Parathyroid adenoma (tissue), 2 donors: ENCODE measurements at regions not wholly inside any gene's neighbourhood (a gene's known extent, or its start where the extent isn't known, plus 50 kb on each side); places are given as distances from the start of the nearest gene placed in this dataset.

Experiments
- H2AFZ ChIP-seq: fragments of 300-600 bp; sonication (generic); one replicate; pipeline ENCODE4 v1.7.0; 2017; ENCODE audit warnings: antibody characterized with exemption, mild to moderate bottlenecking
- H3K27ac ChIP-seq: fragments of 300-600 bp; sonication (generic); one replicate; pipeline ENCODE4 v1.7.0; 2017
- H3K27me3 ChIP-seq: fragments of 300-600 bp; sonication (generic); one replicate; pipeline ENCODE4 v1.7.0; 2017; ENCODE audit warnings: low read length; ENCODE audit not compliant: control insufficient read depth, insufficient read depth
- H3K36me3 ChIP-seq: fragments of 300-600 bp; sonication (generic); one replicate; pipeline ENCODE4 v1.7.0; 2017; ENCODE audit warnings: low read length; ENCODE audit not compliant: control insufficient read depth, insufficient read depth
- H3K4me1 ChIP-seq: fragments of 300-600 bp; sonication (generic); one replicate; pipeline ENCODE4 v1.7.0; 2017; ENCODE audit warnings: control low read depth
- H3K4me2 ChIP-seq: fragments of 300-600 bp; sonication (generic); one replicate; pipeline ENCODE4 v1.7.0; 2017; ENCODE audit warnings: low read length
- H3K4me3 ChIP-seq: fragments of 300-600 bp; sonication (generic); one replicate; pipeline ENCODE4 v1.7.0; 2017; ENCODE audit warnings: low read depth, low read length
- H3K79me2 ChIP-seq: fragments of 300-600 bp; sonication (generic); one replicate; pipeline ENCODE4 v1.7.0; 2017; ENCODE audit warnings: control low read depth
- H3K9ac ChIP-seq: fragments of 300-600 bp; sonication (generic); one replicate; pipeline ENCODE4 v1.7.0; 2017; ENCODE audit warnings: mild to moderate bottlenecking
- H3K9me3 ChIP-seq: fragments of 300-600 bp; sonication (generic); one replicate; pipeline ENCODE4 v1.7.0; 2017; ENCODE audit warnings: low read length; ENCODE audit not compliant: control insufficient read depth
- CTCF ChIP-seq: fragments of 300-600 bp; sonication (generic); IDR thresholded peaks from one replicate; pipeline ENCODE4 v1.7.0; 2017; ENCODE audit warnings: antibody characterized with exemption, mild to moderate bottlenecking
- donor health status: primary hyperparathyroidism.

GRCh38 chr7:28360739-28361138, 51.6 kb upstream of the CREB5 start:
- H3K79me2 ChIP-seq = no peaks in the 10 kb centered on the region
- peaks cover 1% of the 10 kb centered on the region for H3K9me3 ChIP-seq
- H2AFZ ChIP-seq = no peak overlapping the region
- H3K4me2 ChIP-seq = no peak overlapping the region
- no peaks in the 10 kb centered on the region for H3K4me1 ChIP-seq
- no peak overlapping the region for H3K4me3 ChIP-seq
- no peaks in the 10 kb centered on the region for H3K27me3 ChIP-seq
- TF ChIP-seq CTCF = no peak
- no peaks in the 10 kb centered on the region for H3K36me3 ChIP-seq
- H3K27ac ChIP-seq = no peak overlapping the region
- no peak overlapping the region for H3K9ac ChIP-seq

- Histone ChIP-seq H3K4me2 (no peak overlapping the region), H3K9me3 (peaks cover 2% of the 10 kb centered on the region), H3K4me1 (no peaks in the 10 kb centered on the region), H3K9ac (no peak overlapping the region), H2AFZ (no peak overlapping the region), H3K27me3 (no peaks in the 10 kb centered on the region), H3K4me3 (no peak overlapping the region), H3K36me3 (no peaks in the 10 kb centered on the region), H3K79me2 (no peaks in the 10 kb centered on the region), H3K27ac (no peak overlapping the region)
- TF ChIP-seq CTCF = no peak
Measured at GRCh38 chr7:28361551-28361950, 50.8 kb upstream of the CREB5 start.

- no peaks in the 10 kb centered on the region for H3K36me3 ChIP-seq
- no peak overlapping the region for H3K4me2 ChIP-seq
- TF ChIP-seq CTCF = no peak
- H3K27ac ChIP-seq = no peak overlapping the region
- no peak overlapping the region for H2AFZ ChIP-seq
- H3K4me1 ChIP-seq = no peaks in the 10 kb centered on the region
- no peaks in the 10 kb centered on the region for H3K27me3 ChIP-seq
- H3K9ac ChIP-seq = no peak overlapping the region
- H3K9me3 ChIP-seq = peaks cover 2% of the 10 kb centered on the region
- no peaks in the 10 kb centered on the region for H3K79me2 ChIP-seq
- no peak overlapping the region for H3K4me3 ChIP-seq
Measured at GRCh38 chr7:28362182-28362581, 50.1 kb upstream of the CREB5 start.
